NOMO-1 treated with dmso at 0.1 percent for 144 hours (cell line): ENCODE measurements at regions not wholly inside any gene's neighbourhood (a gene's known extent, or its start where the extent isn't known, plus 50 kb on each side); places are given as distances from the start of the nearest gene placed in this dataset.

Source experiments
- DNase-seq: peaks from one replicate; lab custom pipeline; 2025; ENCODE audit not compliant: unreplicated experiment; lab: John Stamatoyannopoulos, UW

DNA sequence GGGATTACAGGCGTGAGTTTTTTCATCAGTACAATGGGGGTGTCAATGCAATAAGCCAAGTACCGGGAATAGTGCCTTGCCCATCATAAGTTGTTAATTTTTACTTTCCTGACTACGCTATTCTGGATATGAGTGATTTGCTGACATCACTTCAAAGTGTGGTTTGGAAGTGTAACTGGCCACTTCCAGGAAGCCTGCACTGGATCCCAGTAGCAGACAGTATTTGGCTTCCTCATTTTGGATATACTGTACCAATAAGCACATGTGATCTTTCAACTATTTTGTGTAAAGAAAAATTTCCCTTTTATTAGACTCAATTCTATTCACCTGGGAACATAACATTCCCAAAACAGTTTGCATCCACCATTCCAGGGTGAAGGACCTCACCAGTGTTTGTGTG is 417.7 kb upstream of the KLF4 start:
- DNase-seq: no peak

DNA sequence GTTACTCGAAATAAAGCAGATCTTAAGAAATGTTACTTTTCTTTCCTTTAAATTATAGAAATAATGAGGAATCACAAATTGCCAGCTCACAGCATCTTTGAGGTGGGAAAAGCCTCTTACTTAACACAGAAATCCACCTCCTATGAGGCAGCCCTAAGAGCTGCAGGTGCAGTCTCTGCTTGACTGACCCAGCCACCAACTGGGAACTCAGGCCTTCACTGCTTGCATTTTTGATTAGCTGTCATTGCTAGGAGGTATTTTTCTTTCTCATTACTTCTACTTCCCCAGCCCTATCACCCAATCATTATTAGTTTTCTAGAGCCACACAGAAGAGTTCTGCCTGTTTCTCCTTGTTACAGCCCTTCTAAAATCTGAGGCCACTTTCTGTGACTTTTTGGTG is 416.5 kb upstream of the KLF4 start:
- no peak for DNase-seq

DNA sequence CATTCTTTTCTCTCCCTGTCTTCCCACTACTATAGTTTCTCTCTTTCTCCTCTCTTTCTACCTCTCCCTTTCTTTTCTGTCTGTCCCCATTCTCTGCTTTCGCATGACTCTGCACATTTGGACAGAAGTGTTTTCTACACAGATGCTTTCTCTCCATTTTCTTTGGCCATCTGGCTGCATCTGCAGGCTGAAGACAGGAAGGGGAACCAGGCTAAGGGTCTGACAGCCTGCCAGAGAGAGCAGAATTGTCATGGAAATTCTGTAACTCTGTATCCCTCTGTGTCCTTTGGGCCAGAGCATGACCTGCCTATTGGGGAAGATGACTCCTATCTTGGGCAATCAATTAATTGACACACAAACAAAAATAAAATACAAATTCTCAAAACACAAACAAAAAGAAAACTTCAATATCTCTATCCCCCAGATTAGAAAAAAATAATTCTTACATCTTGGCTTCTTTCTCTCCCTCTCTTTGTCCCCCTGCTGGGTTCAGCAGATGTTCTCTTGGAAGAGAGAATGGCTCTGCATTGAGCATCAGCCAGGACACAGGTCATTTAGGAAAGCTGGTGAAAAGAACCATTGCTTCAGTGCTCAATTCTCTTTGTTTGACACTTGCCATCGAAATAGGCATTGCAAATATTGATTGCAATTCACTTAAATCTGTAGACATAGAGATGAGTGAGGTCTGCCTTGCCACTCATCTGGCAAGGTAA is 415.9 kb upstream of the KLF4 start:
- no peak for DNase-seq

DNA sequence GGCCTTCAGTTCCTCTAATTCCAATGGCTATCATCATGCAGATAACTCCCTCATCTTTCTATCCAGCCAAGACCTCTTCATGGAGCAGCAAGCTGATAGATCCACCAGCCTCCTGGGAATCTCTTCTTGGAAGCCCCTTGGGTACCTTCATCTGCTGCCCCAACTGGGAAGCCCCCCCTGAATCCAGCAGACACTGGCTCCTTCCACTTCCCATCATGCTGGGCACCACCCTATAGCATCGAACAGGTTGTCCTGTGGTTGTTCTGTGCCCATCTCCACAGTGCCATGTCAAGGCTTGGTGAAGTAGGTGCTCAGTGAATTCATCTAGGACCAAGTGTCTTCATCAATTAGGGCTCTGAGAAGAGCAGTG is 410.4 kb upstream of the KLF4 start:
- DNase-seq: no peak

DNA sequence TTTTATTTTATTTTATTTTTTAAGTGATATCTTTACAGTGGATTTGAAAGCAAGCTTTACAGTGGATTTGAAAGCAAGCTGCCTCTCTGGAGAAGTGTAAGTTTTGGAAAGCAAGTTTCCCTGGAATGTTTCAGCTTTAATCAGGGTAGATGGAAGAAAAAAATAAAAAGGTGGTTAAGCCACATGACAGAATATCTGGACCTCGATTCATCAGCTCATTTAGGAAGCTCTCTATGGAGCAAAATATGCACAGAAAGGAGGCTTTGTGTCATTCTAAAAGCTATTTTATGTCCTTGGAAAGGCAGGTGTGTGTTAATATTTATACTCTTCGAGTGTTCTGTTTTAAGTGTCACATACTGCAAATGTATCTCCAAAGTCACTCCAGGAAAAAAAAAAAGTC is 409.2 kb upstream of the KLF4 start:
- DNase-seq: no peak

DNA sequence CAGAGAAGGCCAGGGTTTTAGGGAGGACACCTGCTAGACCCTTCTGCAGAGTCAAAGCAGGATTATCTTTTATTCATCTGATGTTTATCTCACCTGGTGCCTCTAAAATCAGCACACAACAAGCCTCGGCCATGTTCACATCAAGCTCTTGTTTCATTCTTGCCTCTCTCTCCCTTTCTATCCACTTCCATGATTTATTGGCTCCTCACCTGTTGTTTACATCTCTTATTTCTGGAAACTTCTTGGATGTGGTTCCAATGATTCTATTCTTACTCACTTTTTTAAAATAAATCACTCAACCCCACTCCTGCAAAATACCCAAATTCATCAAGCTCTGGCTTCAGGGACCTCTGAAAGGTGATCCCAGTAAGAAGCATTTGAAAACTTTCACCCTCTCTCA is 407.0 kb upstream of the KLF4 start:
- DNase-seq: no peak

DNA sequence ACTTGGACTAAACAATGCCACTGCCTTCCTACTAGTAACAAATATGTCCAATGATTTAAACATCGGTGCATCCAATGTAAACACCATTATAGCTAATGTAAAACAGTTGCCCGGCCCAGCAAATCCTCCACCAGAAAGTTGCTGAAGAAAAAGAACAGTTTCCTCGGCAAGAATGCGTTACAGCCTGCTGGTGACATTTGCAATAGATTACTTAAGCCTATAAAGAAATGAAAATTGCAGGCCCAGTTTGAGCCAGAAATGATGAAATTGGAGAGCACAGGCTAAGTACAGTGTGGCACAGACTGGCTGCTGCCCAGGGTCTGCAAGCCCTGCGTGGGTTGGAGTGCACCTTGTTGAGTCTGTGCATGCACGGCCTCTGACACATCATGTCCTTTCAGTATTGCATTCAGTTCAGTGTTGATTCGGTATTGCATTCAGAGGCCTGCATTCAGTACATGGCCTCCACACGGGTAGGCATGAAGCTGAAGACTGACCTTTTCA is 406.0 kb upstream of the KLF4 start:
- DNase-seq: no peak

DNA sequence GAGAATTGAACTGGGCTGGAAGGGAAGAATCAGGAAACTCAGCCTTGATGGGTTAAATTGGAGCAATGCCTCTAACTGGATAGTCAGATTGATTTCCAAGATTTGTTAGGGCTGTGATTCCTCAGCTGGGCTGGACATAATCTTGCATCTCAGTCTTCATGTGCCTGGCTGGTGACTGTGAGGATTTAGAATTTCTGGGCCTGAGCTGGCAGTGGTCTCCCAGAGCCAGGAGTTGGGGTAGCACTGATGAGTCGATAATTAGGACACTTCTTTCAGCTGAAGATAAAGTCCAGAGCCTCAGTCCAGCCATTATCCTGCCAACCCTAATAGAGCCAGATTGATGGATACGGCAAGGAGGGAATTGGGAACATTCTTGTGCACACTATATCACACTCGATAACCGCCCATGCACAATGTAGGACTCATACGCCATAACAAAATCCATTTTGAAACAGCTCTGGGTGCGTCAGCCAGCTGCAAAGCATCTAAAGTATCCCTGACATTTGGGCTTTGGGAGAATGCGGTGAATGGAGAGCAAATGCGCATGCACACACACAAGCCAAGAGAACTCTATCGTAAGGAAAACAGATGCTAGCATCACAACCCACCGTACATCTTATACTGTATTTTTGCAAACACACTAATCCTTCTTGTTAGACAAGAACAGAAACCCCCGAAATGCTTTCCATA is 405.1 kb upstream of the KLF4 start:
- no peak for DNase-seq

DNA sequence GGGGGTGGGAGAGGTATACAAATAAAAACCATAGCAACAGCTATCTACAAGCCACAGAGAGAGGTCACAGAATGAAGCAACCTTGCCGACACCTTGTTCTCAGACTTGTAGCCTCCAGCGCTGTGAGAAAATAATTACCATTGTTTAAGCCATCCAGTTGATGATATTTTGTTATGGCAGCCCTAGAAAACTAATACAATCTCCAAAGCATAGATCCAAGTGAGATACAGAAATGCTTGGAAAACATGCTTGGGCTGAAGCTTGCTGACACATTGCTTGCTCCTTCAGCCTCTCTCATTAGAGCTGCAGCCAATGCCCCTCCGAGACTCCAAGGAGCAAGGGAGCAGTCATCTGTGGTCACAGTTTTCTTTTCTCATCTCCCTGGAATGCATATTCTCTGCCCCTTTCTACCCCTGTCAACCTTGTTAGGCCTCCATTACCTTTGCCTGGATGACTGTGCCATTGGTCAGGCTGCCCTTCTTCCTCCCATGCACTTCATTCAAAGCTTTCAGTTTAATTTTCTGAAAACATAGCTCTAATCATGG is 401.4 kb upstream of the KLF4 start:
- no peak for DNase-seq

DNA sequence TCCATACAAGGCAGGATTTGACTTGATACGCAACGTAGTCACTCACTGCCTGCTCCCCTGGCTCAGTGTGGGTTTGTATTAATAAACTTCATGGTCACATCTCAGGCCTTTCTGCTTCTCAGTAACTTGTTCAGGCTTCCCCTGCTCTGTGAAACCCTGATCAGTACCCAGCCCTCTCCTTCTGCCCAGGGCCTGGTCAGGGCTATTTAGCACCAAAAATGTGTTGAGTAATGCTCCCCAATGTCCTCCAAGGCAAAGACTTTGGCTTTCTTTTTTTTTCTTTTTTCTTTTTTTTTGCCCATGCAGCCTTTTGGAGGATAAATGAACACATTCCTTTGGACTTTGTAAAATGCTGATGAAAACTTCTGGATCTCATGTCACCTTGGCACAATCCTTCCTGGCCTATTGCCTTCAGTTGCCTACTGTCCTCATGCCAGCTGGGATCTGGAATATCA is 399.2 kb upstream of the KLF4 start:
- no peak for DNase-seq

DNA sequence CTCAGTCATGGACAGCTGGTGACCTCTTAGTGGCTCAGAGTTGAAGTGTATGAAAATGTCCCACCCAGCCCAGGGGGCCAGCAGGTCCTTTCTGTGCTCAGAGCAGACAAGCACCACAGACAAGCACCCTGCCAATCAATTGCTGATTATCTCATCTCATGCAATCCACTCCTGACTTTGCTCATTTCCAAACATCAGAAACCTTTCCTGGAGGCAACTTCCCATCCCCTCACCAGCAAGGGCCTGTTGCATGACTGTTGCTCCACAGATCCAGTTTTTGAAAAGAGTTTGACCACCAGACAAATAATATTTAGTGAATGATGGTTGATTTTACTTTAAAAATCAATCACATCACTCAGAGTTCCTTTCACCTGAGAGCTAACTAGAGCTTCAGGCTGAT is 397.3 kb upstream of the KLF4 start:
- no peak for DNase-seq

DNA sequence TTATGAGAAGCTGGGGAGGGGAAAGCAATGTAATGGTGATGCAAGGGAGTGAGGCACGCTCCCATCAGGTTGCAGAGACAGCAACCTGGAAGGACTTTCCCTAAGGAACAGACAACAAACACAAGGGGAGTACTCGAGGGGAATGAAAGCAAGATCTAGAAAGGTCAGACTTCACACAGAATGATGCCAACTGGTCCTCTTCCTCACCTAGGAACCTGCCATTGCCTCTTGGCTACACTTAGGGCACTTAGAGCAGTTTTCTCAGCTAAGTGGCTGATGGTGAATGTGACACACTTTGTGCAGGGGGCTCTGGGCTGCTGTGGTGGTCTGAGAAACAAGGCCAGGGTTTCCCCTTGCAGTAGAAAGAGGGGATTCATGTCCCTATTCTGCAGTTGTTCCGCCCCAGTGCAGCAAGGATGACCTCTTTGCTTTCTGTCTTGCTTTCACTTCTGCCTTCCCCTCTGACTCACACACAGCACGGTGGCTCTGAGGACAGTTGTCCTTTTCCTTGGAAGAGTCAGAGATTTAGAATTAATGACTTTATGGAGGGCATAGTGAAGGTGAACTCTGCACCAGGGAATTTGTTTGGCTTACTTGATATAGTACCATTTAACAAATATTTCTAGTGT is 394.0 kb upstream of the KLF4 start:
- peak; percentile 39 for DNase-seq

DNA sequence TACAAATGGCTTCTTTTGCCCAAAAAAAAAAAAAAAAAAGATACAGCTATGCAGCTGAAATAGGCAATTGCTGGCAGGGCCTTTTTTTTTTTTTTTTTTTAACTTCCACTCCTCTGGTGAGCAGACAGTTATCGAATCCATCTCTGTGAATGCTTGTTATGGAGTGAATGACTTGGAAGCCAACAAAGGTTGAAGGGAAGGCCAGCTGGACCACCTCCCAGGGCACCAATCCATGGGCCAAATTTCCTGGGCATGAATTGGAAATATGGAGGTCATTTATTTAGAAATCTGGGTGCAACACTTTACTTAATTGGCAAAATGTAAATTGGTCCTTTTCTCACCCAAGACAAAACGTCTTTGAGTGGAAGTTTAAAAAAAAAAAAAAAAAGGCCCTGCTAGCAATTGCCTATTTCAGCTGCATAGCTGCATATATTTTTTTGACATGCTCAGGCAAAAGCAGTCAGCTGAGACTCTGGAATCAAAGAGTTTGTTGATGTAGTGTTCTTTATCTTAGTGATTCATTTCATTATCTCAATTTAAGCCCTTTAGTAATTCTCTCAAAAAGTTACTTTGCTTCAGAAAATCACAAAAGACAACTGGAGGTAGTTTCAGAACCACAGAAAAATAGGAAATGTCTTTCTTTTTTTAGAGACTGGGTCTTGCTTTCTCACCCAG is 392.2 kb upstream of the KLF4 start:
- no peak for DNase-seq

DNA sequence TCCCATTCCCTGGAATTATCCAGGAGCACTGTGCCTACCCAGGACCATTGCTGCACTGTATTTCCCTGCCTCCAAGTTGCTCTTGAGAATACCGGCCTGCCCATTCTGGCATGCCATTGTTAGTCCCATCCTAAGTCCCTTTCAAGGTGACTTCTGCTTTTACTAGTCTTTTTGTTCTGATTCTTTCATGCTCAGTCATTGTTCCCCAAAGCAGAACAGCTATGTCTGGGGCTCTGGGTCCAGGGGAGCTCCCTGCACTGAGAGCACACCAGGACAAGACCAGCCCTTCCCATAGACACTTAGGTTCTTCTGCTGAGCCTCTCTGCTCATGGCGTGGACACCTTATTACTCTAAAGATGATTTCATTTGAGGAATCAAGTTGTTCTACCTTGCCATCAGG is 388.9 kb upstream of the KLF4 start:
- no peak for DNase-seq

DNA sequence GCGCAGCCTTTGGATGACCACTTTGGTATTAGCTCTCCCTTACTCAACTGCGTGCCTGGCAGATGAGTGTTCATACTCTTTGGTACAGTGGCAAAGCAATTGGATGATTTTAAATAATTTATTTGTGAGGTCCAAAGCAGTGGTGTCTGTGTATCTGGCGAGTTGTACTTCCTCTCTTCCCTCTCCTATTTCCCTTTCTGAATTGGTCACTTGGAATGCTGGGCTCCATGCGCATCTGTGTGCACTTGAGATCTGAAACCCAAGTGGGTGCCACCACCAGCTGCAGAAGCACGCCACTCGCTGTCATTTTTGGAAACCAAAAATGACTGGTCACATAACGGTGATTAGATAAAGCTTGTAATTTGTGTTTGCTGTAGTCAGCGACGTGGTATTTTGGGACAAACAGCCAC is 386.0 kb upstream of the KLF4 start:
- no peak for DNase-seq

DNA sequence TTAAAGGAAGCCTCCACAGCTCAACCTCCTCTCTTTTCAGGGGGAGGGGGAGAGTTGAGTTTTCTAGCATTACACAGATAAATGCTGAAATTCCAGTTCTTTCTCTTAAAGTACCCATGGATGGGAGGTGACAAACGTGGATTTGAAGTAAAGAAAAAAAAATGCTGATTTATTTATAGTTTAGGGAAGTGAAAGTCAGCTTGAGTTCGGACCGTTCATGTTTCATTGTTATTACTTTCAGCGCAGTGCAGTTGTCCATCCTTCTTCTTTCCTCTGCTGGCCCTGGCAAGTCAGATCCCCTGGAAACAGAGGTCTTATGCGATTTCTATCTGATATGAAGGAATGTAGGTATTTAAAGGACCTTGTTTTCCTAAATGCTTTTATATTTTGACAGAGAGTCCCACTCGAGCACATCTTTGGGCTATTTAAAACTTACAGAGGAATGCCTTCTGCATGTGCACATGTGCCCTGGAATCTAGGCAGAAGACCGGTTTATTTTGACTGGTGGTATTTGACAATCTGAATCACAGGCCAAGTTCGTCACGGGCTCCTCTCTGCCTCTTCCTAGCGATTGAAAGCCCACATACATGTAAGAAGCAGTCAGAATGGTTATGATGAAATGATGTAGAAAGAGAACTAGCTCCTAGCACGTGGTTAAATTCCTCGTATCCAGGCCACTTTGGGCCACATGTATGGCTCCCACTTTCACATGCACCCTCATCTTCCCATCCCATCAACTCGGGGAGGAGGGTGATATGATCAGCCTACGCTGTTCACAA is 385.2 kb upstream of the KLF4 start:
- DNase-seq: peak; percentile 69

DNA sequence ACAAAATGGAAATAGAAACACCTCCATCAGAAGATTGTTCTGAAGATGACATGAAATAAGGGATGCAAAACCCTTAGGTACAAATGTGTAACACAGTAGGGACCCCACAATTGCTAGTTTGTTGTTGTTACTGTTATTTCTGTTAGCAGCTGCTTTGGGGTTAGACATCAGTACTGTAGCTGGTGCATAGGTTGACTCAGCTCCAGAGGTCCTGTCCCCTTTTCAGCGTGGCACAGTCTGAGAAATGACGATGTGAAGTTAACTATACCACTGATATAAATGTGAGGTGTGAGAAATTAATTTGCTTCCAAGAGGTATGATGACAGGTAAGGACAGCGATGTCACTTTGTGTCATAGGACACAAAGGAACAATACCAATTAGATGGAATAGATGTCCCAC is 384.6 kb upstream of the KLF4 start:
- no peak for DNase-seq

DNA sequence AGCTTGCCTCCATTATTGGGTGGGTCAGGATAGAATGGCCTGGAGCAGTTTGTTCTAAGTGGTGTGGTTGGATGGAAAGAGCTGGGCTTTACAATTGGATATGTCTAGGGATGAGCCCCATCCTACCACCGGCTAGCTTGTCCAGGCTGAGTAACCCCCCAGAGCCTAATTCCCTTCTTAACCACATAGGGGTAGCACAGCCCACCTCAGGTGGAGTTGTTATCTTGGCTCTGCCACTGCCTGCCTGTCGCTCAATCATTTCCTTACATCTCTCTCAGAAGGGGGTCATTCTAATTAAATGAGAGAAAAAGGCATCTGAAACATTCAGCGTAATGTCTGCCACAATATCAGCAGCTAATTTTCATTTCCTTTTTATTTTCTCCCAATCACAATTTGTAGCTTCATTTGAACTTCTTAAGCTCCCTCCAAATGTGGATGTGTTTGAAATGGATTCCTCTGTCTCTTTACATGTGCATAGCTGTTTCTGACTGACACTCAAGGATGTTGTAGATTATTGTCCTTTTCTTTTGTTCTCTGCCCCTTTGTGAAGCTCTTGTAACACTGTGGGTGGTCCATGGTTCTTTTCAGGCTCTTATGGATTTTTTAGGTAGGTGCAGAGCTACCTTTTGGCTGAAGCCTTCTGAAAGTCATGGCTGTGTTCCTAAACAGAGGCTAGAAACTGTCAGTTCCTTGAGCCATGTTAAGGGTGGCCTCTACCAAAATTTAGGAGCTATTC is 383.1 kb upstream of the KLF4 start:
- DNase-seq: no peak

DNA sequence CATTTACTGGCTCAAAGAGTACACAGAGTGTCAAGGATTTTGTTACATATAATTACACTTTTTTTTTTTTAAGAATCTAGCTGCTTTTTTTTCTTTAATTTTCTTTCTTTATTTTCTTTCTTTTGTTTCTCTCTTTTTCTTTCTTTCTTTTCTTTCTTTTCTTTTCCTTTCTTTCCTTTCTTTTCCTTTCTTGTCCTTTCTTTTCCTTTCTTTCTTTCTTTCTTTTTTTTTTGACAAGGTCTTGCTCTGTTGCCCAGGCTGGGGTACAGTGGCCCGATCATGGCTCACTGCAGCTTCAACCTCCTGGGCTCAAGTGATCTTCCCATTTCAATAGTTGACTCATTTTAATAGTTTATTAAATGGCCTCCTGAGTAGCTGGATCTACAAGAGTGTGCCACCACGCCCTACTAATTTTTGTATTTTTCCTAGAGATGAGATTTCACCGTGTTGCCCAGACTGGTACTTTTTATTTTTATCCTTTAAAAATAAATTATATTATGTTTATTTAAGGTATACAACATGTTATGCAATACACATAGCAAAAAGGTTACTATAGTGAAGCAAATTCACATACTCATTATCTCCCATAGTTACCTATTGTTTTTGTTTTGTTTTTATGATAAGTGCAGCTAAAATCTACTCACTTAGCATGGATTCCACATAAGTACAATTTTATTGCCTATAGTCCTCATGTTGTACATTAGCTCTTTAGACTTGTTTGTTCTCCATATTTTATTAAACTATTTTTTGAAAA is 381.5 kb upstream of the KLF4 start:
- no peak for DNase-seq
